Coronary artery (tissue), 2 donors: ENCODE measurements at regions not wholly inside any gene's neighbourhood (a gene's known extent, or its start where the extent isn't known, plus 50 kb on each side); places are given as distances from the start of the nearest gene placed in this dataset.
"Not testable (repeated sequence)": the region's sequence is repeated elsewhere in the genome, so short reads cannot be mapped to it uniquely, and the experiment has no call there.

Experiments used
- DNase-seq: peaks from one replicate; pipeline ENCODE4 v3.0.0-alpha.2; 2017; ENCODE audit warnings: low spot score
- H3K27ac ChIP-seq, 2 donors: fragments of 200-600 bp; sonication (generic); one replicate each; pipeline ENCODE4 v1.5.1; 2016 to 2019
- H3K4me3 ChIP-seq: fragments of 200-600 bp; sonication (generic); 2 replicates; pipeline ENCODE4 v1.5.1; 2016; ENCODE audit warnings: mild to moderate bottlenecking, moderate library complexity
- TF ChIP-seq, protein P1 (sequence below): fragments of 200-600 bp; sonication (generic); IDR thresholded peaks from one replicate; pipeline ENCODE4 v1.5.1; 2019; ENCODE audit warnings: antibody characterized with exemption

DNA sequence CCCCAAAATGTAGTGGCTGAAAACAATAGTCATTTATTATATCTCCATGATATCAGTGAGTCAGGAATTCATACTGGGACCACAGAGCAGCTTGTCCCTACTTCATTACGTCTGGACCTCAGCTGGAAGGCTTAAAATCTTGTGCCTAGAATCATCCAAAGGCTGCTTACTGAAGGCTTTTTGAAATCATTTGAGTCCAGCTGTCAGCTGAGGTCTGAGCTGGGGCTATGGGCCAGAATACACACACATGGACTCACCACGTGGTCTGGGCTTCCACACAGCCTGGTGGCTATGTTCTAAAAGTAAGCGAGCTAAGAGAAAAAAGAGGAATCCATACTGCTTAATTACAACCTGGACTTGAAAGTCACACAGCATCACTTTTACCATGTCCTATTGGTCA lies 209.2 kb downstream of the KCTD12 start:
- no peak overlapping the region for H3K27ac ChIP-seq
- TF ChIP-seq, protein P1, sequence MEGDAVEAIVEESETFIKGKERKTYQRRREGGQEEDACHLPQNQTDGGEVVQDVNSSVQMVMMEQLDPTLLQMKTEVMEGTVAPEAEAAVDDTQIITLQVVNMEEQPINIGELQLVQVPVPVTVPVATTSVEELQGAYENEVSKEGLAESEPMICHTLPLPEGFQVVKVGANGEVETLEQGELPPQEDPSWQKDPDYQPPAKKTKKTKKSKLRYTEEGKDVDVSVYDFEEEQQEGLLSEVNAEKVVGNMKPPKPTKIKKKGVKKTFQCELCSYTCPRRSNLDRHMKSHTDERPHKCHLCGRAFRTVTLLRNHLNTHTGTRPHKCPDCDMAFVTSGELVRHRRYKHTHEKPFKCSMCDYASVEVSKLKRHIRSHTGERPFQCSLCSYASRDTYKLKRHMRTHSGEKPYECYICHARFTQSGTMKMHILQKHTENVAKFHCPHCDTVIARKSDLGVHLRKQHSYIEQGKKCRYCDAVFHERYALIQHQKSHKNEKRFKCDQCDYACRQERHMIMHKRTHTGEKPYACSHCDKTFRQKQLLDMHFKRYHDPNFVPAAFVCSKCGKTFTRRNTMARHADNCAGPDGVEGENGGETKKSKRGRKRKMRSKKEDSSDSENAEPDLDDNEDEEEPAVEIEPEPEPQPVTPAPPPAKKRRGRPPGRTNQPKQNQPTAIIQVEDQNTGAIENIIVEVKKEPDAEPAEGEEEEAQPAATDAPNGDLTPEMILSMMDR: no peak
- no peak overlapping the region for H3K4me3 ChIP-seq
- DNase-seq: no peak

DNA sequence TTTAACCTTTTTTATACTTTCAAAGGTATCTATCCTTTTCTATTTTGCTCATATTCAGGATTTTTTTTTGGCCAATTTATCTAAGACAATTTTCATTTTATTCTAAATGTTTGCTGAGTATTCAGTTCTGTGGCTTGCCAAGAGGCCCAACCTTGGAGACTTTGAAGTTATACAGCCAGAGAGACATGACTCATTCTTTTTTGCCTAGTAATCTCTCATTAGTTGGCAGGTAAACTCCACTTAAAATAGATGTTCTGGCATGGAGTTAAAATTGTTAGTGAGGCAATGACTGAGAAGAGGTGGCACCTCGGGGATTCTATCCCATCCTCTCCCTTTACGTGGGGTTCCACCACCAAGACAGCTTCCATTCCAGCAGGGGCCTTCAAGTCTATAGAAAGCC lies 213.8 kb downstream of the KCTD12 start:
- Histone ChIP-seq H3K4me3 (no peak overlapping the region), H3K27ac (no peak overlapping the region)
- DNase-seq: no peak
- TF ChIP-seq, protein P1: no peak

DNA sequence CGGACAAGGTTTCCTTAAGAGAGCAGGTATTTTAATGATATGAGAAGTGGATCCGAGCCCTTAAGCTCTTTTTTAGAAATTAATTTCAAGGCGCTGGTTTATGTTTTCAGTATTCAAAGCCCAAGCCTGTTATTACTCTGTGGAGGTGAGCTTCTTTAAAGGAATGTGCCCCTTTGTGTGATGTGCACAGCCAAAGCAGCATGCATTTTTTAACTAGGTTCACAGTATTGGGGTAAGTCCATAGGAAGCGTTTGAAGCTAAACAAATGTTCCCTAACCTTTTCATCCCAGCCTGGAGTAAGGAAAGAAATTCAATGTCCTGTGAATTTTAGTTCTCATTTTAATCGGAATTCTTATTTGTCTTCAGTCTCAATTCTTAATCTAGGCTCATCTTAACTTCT lies 217.5 kb downstream of the KCTD12 start:
- Histone ChIP-seq H3K27ac (no peak overlapping the region), H3K4me3 (no peak overlapping the region)
- no peak for DNase-seq
- TF ChIP-seq, protein P1: no peak

DNA sequence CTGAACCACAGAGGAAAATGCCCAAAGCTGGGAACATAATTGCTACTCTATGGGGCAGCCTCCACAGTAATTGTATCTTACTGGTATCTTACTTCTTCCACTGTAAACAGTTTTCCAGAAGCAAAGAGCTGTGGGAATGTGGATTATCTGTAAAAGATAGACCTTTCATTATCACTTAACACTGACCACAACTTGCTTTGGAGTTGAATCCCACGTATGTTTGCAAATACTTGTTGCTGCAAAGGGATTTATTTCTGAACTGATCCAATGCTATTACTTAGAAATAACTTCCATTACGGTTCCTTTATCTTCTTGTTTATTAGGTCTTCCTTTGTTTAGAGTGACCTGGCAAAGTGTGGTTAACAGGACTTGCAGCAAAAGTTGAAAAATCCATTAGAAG lies 218.1 kb downstream of the KCTD12 start:
- no peak overlapping the region for H3K4me3 ChIP-seq
- no peak overlapping the region for H3K27ac ChIP-seq
- TF ChIP-seq, protein P1: no peak
- DNase-seq: no peak

DNA sequence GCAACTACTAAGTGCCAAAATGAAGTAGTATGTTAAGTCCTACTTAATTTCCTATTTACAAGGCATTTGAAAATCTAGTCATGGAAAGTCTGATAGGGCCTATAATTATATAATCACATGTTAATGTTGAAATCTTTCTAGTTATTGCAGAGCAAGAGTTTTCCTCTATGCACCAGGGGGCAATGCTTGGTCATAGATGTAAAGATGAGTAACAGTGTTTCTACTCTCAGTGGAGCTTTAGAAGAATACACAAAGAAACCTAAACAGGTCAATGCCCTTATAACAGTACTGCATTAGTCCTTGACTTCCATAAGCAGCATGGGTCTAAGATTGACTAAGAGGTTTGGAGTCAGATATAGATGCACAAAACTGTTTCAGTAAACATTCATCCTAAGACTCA lies 218.7 kb downstream of the KCTD12 start:
- H3K27ac ChIP-seq: no peak overlapping the region
- TF ChIP-seq, protein P1: no peak
- DNase-seq: no peak
- H3K4me3 ChIP-seq: no peak overlapping the region

DNA sequence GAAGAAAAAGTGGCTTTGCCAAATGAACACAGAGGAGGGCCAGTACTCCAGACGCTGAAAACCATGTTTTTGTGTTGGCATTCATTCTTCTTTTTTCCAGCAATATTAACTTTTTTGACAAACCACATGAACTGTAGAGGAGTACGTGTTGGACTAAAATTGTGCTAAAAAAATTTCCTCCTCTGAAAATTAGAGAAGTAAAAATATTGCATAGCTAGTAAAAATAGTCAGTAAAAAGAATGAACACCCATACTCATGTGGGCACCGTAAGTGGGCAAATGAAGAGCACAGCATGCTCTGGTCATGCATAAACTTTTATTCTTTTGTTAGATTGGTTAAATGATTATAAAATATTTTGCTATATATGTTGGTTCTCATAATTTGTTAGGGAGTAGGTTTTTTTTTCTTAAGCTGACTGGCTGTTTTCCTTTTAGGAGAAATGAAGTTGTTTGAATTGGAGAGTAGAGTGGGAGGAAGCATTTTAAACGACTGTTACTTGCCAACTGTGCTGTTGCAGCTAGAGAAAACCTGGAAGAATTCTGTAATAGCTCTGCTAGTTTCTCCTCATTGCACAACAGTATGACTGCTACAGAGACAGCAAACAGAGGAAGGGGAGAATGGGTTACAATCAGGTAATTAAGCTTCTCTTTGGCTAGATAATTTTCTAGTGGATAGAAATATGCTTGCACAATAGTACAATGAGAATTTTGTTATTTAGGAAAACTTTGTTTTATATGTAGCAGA lies 222.4 kb downstream of the KCTD12 start:
- no peak overlapping the region for H3K4me3 ChIP-seq
- TF ChIP-seq, protein P1: no peak
- no peak for DNase-seq
- peak overlapping the region in 1 of 2 donors; percentile 0 for H3K27ac ChIP-seq

DNA sequence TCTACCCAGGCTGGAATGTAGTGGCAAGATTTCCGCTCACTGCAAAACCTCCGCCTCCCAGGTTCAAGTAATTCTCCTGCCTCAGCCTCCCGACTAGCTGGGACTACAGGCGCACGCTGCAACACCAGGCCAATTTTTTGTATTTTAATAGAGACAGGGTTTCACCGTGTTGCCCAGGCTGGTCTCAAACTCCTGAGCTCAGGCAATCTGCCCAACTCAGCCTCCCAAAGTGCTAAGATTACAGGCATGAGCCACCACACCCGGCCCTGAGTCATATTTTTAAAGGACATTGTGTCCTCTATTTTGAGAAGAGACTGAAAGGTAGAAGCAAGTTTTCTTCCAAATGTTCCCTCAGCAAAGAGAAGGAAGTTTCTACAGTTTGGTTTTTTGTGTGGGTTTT lies 227.1 kb downstream of the KCTD12 start:
- not testable (repeated sequence) for H3K27ac ChIP-seq, H3K4me3 ChIP-seq, DNase-seq
